Neutrophil (primary cell): ENCODE measurements at regions not wholly inside any gene's neighbourhood (a gene's known extent, or its start where the extent isn't known, plus 50 kb on each side); places are given as distances from the start of the nearest gene placed in this dataset.

Source experiments
- H3K27ac ChIP-seq: fragments of 200-600 bp; sonication (generic); 2 replicates; pipeline ENCODE4 v1.5.1; 2016; ENCODE audit warnings: mild to moderate bottlenecking, moderate library complexity
- H3K27me3 ChIP-seq: fragments of 200-600 bp; sonication (generic); 2 replicates; pipeline ENCODE4 v1.6.0; 2016; ENCODE audit warnings: mild to moderate bottlenecking
- H3K36me3 ChIP-seq: fragments of 200-600 bp; sonication (generic); 2 replicates; pipeline ENCODE4 v1.5.1; 2017
- H3K4me1 ChIP-seq, 2 experiments: fragments of 200-600 bp in 1 of 2; sonication (generic) in 1 of 2; 1 replicate in 1 of 2; 2 replicates in 1 of 2; pipeline versions ENCODE4 v1.5.1 to v1.6.1; 2013 to 2016; ENCODE audit warnings: low read depth in 1 of 2, low read length in 1 of 2, mild to moderate bottlenecking in 1 of 2, moderate library complexity in 1 of 2; ENCODE audit not compliant: control insufficient read depth in 1 of 2, insufficient read depth in 1 of 2
- H3K4me3 ChIP-seq, 2 experiments: fragments of 200-600 bp in 1 of 2; sonication (generic) in 1 of 2; 1 replicate in 1 of 2; 2 replicates in 1 of 2; pipeline ENCODE4 v1.5.1; 2013 to 2016; ENCODE audit warnings: low read depth in 1 of 2, low read length in 1 of 2, mild to moderate bottlenecking in 1 of 2, moderate library complexity in 1 of 2
- H3K9me3 ChIP-seq: fragments of 200-600 bp; sonication (generic); 2 replicates; pipeline ENCODE4 v1.5.1; 2016
- CTCF ChIP-seq: fragments of 200-600 bp; sonication (generic); IDR thresholded peaks from 2 replicates; pipeline ENCODE4 v1.5.1; 2016; ENCODE audit warnings: antibody characterized with exemption

DNA sequence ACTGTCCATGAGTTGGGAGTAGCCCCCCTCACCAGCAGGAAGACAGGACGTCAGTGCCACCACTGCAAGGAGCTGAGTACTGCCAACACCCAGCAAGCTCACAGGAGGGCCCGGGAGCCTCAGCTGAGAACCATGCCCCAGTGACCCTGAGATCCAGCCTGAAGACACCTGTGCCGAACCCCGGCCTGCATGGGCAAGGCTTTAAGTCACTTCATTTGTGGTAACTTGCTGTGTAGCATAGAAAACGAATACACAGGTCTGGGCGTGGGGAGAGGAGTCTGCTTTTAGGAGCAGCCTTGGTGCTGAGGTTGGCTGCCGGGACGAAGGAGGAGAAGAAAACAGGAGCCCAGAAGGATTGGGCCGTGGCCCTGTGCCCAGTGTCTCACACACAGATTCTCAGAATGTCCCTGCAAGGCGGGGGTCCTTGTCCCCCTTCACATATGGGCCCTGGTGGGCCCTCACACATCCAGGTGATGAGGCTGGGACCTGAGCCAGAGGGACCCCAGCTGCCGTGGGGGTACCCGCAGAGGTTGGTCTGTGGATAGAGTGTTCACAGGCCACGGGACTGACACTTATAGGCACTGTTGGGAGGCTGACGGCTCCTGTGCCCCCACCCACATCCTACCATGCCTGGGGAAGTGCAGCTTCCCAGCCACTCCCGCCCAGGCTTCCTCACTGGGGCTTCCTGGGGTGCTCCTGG is 85.3 kb downstream of the PLXNA1 start:
- no peak overlapping the region for H3K4me3 ChIP-seq
- no peaks in the 10 kb centered on the region for H3K9me3 ChIP-seq
- H3K27me3 ChIP-seq = no peaks in the 10 kb centered on the region
- H3K4me1 ChIP-seq = no peaks in the 10 kb centered on the region
- no peaks in the 10 kb centered on the region for H3K36me3 ChIP-seq
- H3K27ac ChIP-seq = no peak overlapping the region
- TF ChIP-seq CTCF = no peak

DNA sequence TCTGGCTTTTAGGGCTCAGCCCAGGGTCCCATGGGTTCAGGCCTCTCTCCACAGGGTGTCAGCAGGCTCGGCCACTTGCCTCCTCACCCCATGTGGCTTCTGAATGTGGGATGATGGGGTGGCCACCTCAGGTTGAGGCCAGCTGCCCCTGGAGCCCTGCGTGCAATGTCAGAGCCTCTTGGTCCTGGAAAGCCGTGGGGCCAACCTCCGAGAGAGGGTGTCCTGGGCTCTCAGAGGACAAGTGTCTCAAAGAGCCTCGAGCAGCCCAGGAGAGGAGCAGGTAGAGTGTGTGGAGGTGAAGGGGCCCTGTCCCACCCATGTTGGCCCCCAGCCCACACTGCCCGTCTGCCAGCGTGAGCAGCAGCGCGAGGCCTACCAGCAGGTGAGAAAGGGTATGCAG is 86.0 kb downstream of the PLXNA1 start:
- Histone ChIP-seq H3K4me1 (no peaks in the 10 kb centered on the region), H3K36me3 (no peaks in the 10 kb centered on the region), H3K4me3 (no peak overlapping the region), H3K27me3 (no peaks in the 10 kb centered on the region), H3K27ac (no peak overlapping the region), H3K9me3 (no peaks in the 10 kb centered on the region)
- no peak for TF ChIP-seq CTCF

DNA sequence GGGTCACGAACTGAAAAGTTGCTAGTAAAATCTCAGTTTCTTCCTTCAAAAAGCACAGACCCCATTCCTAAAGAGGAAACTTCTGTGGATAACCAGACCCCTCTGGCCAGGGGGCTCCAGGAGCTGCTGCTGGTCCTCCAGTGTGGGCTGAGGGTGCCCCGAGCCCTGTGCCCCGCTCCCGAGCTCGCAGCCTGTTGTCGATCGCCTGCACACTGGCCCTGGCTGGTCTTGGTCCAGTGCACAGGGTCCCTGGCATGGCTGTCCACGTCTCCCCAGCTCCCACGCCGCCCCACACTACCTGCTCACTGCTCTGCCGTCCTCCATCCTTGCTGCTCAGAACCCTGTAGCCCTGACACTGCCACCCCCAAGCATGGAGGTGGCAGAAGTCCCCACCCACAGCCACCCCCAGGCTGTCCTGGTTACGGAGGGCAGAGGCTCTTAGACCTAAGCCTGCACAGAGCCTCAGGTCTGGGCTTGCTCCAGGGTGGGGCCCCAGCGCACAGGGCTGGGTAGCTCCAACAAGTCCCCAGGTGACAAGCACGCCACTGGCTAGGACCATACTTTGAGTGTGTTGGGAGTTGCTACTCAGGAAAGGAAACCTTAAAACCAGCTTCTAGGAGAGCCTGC is 87.0 kb downstream of the PLXNA1 start:
- H3K27ac ChIP-seq = no peak overlapping the region
- H3K4me3 ChIP-seq = no peak overlapping the region
- H3K9me3 ChIP-seq = no peaks in the 10 kb centered on the region
- H3K27me3 ChIP-seq = no peaks in the 10 kb centered on the region
- no peak for TF ChIP-seq CTCF
- H3K36me3 ChIP-seq = no peaks in the 10 kb centered on the region
- no peaks in the 10 kb centered on the region for H3K4me1 ChIP-seq

GRCh38 chr3:127070776-127071175 is 87.9 kb downstream of the PLXNA1 start:
- Histone ChIP-seq H3K9me3 (no peaks in the 10 kb centered on the region), H3K4me3 (no peak overlapping the region), H3K4me1 (no peaks in the 10 kb centered on the region), H3K27me3 (no peaks in the 10 kb centered on the region), H3K27ac (no peak overlapping the region), H3K36me3 (no peaks in the 10 kb centered on the region)
- TF ChIP-seq CTCF = no peak

DNA sequence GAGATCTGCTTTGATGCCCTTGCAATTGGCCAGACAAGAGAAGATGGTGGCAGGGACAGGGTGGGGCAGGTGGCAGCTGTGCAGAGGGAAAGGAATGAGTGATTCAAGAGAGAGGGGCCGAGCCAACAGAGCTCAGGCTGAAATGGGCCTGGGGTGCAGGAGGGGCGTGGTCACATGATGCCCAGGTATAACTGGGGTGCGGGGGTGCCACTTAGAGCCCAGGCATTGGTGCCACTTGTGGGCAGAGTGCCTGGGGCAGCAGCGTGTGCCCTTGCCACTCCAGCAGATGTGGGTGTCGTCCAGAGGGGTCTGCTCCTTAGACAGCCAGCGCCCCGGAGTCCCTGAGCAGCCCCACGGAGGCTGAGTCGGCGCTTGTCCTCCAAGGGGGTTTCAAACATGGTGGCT is 88.7 kb downstream of the PLXNA1 start:
- Histone ChIP-seq H3K36me3 (no peaks in the 10 kb centered on the region), H3K27me3 (no peaks in the 10 kb centered on the region), H3K9me3 (no peaks in the 10 kb centered on the region), H3K4me1 (no peaks in the 10 kb centered on the region), H3K4me3 (no peak overlapping the region), H3K27ac (no peak overlapping the region)
- TF ChIP-seq CTCF = no peak
